ENCODE measurements at regions not wholly inside any gene's neighbourhood (a gene's known extent, or its start where the extent isn't known, plus 50 kb on each side); places are given as distances from the start of the nearest gene placed in this dataset.

DNA sequence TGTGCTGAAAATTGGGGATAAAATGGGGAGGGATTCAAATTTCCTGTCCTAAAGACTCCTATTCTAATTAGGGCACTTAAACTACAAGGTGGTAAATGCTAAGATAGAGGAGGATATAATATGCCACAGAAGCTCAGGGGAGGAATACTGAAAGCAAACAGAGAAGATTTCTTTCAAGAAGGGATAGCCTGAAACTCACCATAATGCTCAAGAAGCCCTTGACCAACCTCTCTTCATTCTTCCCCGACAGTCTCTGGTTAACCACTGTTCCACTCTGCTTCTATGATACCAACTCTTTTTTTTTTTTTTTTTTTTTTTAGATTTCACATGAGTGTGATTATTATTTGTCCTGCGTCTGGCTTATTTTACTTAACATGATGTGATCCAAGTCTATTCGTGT, 398.2 kb upstream of the FRG2C start:
- TF ChIP-seq CTCF (IDR thresholded peaks at IDR 0.05) = no peak
- TF ChIP-seq POLR2AphosphoS5 (IDR thresholded peaks at IDR 0.05) = no peak
- TF ChIP-seq POLR2A (IDR thresholded peaks at IDR 0.05) = no peak
- TF ChIP-seq EP300 (IDR thresholded peaks at IDR 0.05; ENCODE audit: low read depth) = no peak
